GM13976 (cell line): ENCODE measurements at regions not wholly inside any gene's neighbourhood (a gene's known extent, or its start where the extent isn't known, plus 50 kb on each side); places are given as distances from the start of the nearest gene placed in this dataset.

Source experiments
- DNase-seq: peaks from one replicate; pipeline ENCODE4 v3.0.0; 2012; ENCODE audit warnings: low spot score
- in situ Hi-C: fragments of 300-500 bp; cut with MboI; formaldehyde crosslinking; loops from one replicate; pipeline ENCODE4 v1.12.0; 2022; ENCODE audit warnings: low sequenced_read_pairs, mixed read lengths, inconsistent platforms; ENCODE audit not compliant: unreplicated experiment
- TF ChIP-seq, protein P1 (sequence below): IDR thresholded peaks from 2 replicates; pipeline ENCODE4 v1.5.1; 2012; ENCODE audit warnings: borderline replicate concordance, mild to moderate bottlenecking; ENCODE audit not compliant: insufficient read depth; ENCODE audit errors: extremely low read depth, missing control alignments, control extremely low read depth

DNA sequence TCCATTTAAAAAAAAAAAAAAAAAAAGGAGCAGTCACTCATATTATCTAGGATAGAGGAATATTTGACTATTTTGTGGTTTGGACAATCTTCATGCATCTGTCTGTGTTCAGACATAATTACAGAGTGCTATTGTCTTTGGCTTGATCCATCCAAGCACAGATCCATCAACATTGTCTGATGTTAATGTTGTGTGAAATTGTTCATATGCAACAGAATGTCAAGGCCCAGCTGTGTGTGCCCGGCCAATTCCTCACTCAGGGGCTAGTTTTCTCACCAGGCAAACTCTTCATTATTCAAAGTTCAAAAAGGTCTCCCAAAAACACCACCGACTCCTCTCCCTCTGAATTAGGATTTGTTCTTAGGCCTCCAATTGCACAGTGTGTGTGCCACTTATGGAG, 324.9 kb upstream of the TMTC1 start:
- in situ Hi-C loops = no loop called here
- DNase-seq = no peak
- TF ChIP-seq, protein P1, sequence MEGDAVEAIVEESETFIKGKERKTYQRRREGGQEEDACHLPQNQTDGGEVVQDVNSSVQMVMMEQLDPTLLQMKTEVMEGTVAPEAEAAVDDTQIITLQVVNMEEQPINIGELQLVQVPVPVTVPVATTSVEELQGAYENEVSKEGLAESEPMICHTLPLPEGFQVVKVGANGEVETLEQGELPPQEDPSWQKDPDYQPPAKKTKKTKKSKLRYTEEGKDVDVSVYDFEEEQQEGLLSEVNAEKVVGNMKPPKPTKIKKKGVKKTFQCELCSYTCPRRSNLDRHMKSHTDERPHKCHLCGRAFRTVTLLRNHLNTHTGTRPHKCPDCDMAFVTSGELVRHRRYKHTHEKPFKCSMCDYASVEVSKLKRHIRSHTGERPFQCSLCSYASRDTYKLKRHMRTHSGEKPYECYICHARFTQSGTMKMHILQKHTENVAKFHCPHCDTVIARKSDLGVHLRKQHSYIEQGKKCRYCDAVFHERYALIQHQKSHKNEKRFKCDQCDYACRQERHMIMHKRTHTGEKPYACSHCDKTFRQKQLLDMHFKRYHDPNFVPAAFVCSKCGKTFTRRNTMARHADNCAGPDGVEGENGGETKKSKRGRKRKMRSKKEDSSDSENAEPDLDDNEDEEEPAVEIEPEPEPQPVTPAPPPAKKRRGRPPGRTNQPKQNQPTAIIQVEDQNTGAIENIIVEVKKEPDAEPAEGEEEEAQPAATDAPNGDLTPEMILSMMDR = no peak

DNA sequence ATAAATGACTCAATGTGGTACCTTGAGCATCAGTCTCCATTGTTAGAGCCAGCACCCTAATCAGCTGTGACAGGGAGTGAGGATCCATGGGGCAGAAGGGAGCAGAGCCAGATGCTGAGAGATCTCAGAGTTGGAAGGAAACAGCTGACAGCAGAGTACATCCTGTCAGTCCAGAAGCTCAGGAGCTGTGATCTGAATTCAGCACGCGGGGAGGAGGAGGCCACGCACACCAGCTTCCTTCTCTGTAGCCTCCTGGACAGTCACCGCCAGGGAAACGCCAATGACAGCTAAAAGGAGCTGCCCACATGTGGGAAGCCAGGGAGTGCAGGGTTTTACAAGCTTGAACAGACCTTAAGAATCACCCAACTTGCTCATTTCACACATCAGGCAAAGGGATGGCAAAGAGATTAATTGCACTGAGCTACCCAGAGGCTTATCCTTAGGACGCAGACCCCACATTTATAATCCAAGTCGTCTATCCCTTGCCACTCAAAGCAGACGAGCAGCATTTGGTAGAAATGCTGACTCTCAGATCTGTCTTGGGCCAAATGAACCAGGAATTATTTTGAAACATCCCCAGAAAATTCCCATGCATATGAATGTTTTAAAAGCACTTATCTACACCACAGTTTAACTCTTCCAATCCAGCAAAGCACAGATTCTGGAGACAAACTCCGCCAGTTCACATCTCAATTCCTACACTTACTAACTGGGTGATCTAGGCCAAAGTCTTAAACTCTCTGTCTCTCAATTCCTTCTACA, 322.6 kb upstream of the TMTC1 start:
- no peak for DNase-seq
- in situ Hi-C loops = no loop called here
- TF ChIP-seq, protein P1 = no peak

DNA sequence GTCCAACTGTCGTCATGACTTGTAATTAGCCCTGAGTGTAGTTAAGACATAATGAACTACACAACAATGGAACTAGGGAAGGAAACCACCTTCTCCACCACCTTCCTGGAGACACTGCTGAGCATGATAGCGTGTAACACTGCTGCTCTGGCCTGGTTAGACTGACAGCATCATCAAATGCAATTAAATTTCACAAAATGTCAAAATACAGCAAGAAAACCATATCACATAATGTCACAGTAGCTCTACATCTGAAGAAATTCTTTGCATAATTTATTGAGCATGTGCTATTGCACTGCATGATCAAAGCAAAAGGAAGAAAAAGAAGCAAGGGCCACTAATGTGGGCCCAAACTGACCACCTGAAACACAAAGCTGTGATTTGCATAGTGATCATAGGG, 321.8 kb upstream of the TMTC1 start:
- TF ChIP-seq, protein P1 = no peak
- in situ Hi-C loops = no loop called here
- no peak for DNase-seq

DNA sequence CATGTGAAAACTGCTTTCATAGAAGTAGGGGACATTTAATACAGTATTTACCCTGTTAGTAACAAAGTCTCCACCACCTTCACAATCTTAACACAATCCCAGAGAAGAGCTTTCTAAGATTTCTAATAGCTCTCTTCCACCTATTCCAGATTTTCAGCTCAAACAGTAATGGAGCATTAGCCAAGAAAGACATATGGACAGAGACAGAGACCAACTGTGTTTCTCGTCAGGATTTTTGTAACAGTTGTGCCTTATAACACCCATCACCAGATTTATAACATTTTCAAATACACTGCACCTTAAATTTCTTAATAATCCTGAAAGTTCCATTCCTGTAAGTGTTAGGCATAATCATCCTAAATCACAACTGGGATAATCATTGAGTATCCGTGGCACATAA, 321.2 kb upstream of the TMTC1 start:
- TF ChIP-seq, protein P1 = no peak
- no peak for DNase-seq
- in situ Hi-C loops = no loop called here

DNA sequence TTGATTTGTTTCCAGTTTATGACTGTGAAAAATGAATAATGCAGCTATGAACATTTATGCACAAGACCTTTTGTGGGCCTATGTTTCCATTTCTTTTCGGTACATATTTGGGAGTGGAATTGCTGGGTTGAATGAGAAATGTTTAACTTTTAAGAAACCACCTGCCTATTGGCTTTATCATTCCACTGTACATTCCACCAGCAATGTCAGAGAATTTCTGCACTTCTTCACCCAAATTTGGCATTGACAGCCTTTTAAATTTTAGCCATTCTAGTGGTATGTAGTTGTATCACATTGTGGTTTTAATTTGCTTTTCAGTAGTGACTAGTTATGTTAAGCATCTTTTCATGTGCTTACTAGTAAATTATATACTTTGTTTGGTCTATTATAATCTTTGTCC, 317.0 kb upstream of the TMTC1 start:
- TF ChIP-seq, protein P1 = no peak
- in situ Hi-C loops = no loop called here
- no peak for DNase-seq

DNA sequence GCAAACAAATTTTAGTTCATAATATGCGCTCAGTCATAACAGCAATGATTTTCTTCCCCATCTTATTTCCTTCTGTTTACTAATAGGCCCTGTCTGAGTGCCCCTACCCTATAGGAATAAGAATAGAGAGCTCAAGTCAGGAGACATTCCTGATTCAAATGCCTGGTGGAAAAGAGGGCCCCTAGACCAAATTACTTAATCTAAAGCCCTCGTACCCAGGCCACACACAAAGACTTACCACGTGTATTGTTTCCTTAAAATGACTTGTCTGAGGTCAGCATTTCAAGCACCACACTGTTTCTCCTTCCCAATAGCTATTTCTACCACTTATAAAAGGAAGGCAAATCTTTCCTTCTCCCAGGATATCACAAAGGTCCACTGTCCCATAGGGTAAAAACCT, 314.9 kb upstream of the TMTC1 start:
- no peak for DNase-seq
- TF ChIP-seq, protein P1 = no peak
- in situ Hi-C loops = no loop called here
